NT2/D1 (cell line): ENCODE measurements at regions not wholly inside any gene's neighbourhood (a gene's known extent, or its start where the extent isn't known, plus 50 kb on each side); places are given as distances from the start of the nearest gene placed in this dataset.
"Not testable (repeated sequence)": the region's sequence is repeated elsewhere in the genome, so short reads cannot be mapped to it uniquely, and the experiment has no call there.

Source experiments
- SUZ12 ChIP-seq: IDR thresholded peaks from 2 replicates; pipeline ENCODE4 v1.6.1; 2011; ENCODE audit not compliant: insufficient read length, insufficient read depth; ENCODE audit errors: extremely low read depth
- YY1 ChIP-seq: IDR thresholded peaks from 2 replicates; pipeline ENCODE4 v1.6.1; 2011; ENCODE audit not compliant: insufficient read length, insufficient read depth
- ZNF274 ChIP-seq: IDR thresholded peaks from 2 replicates; pipeline ENCODE4 v1.6.1; 2011; ENCODE audit warnings: mild to moderate bottlenecking, low read depth, low read length

DNA sequence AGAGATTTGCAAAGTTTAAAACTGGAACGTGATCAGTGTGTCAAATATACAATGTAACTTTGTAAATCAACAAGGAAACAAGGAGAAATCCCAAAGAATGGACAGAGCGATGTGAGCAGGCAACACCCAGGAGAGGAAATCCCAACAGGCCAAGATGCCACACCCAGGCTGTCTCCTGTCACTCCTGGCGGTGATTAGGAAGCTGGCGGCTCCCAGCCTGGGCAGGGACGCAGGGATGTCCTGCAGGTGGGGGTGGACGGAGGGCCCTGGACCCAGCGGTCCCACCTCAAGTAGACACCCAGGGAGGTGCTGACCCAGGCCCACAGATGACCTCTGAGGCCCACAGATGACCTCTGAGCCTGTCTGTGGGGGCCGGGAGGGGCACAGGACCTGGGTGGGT, 271.1 kb upstream of the SFSWAP start:
- not testable (repeated sequence) for TF ChIP-seq ZNF274, SUZ12, YY1
